NB4 (cell line): ENCODE measurements at regions not wholly inside any gene's neighbourhood (a gene's known extent, or its start where the extent isn't known, plus 50 kb on each side); places are given as distances from the start of the nearest gene placed in this dataset.

Experiments
- DNase-seq: peaks from one replicate; pipeline ENCODE4 v3.0.0; 2010; ENCODE audit warnings: low read depth
- H3K4me3 ChIP-seq: one replicate; pipeline ENCODE4 v1.5.1; 2011; ENCODE audit warnings: mild to moderate bottlenecking, low read depth, low read length, moderate library complexity
- CTCF ChIP-seq: IDR thresholded peaks from one replicate; pipeline ENCODE4 v1.5.1; 2012; ENCODE audit warnings: low read depth, low read length
- MAX ChIP-seq: IDR thresholded peaks from 2 replicates; pipeline ENCODE4 v1.6.1; 2011; ENCODE audit warnings: low read depth, low read length
- MYC ChIP-seq: IDR thresholded peaks from 2 replicates; pipeline ENCODE4 v1.6.1; 2011; ENCODE audit warnings: low read depth, low read length
- POLR2A ChIP-seq: IDR thresholded peaks from 2 replicates; pipeline ENCODE4 v1.6.1; 2011; ENCODE audit warnings: mild to moderate bottlenecking; ENCODE audit not compliant: insufficient read length; ENCODE audit errors: extremely low read depth

- TF ChIP-seq MAX (no peak), CTCF (peak; percentile 22)
- H3K4me3 ChIP-seq = no peak overlapping the region
- peak; percentile 11 for DNase-seq
Measured at GRCh38 chr1:119316870-119317416, 51.6 kb upstream of the HAO2 start.

GRCh38 chr1:119318466-119319309 is 49.9 kb upstream of the HAO2 start:
- no peak for DNase-seq
- no peak for TF ChIP-seq POLR2A
- no peak for TF ChIP-seq MYC
- no peak for TF ChIP-seq CTCF
- no peak for TF ChIP-seq MAX

More at GRCh38 chr1:119318466-119319309, 49.9 kb upstream of the HAO2 start:
- no peak overlapping the region for H3K4me3 ChIP-seq
